PC-3 (cell line): ENCODE measurements at regions not wholly inside any gene's neighbourhood (a gene's known extent, or its start where the extent isn't known, plus 50 kb on each side); places are given as distances from the start of the nearest gene placed in this dataset.

Source experiments
- ATAC-seq: fragments of 200-7000 bp; cut with Tn5 transposase; 2 replicates; pipeline ENCODE4 v1.9.1; 2020; ENCODE audit warnings: mild to moderate bottlenecking, moderate library complexity
- BruUV-seq: library from RNA; stranded (reverse); fragments of 400-500 nt; replicated peaks from 2 replicates; lab custom pipeline; 2021; lab: Mats Ljungman, UMichigan
- CTCF ChIA-PET: fragments of 300-600 bp; sonication (Branson Sonifier 250); formaldehyde crosslinking; loops from one replicate; lab custom pipeline; 2022; ENCODE audit warnings: antibody characterized with exemption; lab: Charles Lee
- POLR2A ChIA-PET: fragments of 300-600 bp; sonication (Branson Sonifier 250); formaldehyde crosslinking; loops from one replicate; lab custom pipeline; 2022; ENCODE audit warnings: antibody characterized with exemption; ENCODE audit not compliant: unreplicated experiment; lab: Charles Lee
- DNase-seq: peaks from one replicate; pipeline ENCODE4 v3.0.0-alpha.2; 2015
- H2AFZ ChIP-seq: fragments of 300-600 bp; sonication (generic); 2 replicates; pipeline ENCODE4 v1.6.0; 2016; ENCODE audit warnings: antibody characterized with exemption, low read length
- H3F3A ChIP-seq: fragments of 300-600 bp; sonication (generic); one replicate; pipeline ENCODE4 v1.6.0; 2017; ENCODE audit warnings: antibody characterized with exemption, low read length, control low read depth, mild to moderate bottlenecking; ENCODE audit not compliant: unreplicated experiment
- H3K27ac ChIP-seq: fragments of 300-600 bp; sonication (generic); 2 replicates; pipeline ENCODE4 v1.5.1; 2016; ENCODE audit warnings: mild to moderate bottlenecking, low read length
- H3K27me3 ChIP-seq: fragments of 300-600 bp; sonication (generic); 2 replicates; pipeline ENCODE4 v1.6.1; 2016; ENCODE audit warnings: low read length, mixed read lengths
- H3K36me3 ChIP-seq: fragments of 300-600 bp; sonication (generic); 2 replicates; pipeline ENCODE4 v1.6.1; 2016; ENCODE audit warnings: low read depth, mixed run types, low read length, mixed read lengths
- H3K4me1 ChIP-seq: fragments of 300-600 bp; sonication (generic); 2 replicates; pipeline ENCODE4 v1.5.1; 2016; ENCODE audit warnings: low read length; ENCODE audit not compliant: insufficient read depth
- H3K4me2 ChIP-seq: fragments of 300-600 bp; sonication (generic); 2 replicates; pipeline ENCODE4 v1.6.0; 2016; ENCODE audit warnings: low read length
- H3K4me3 ChIP-seq: fragments of 300-600 bp; sonication (generic); 2 replicates; pipeline ENCODE4 v1.5.1; 2016; ENCODE audit warnings: mild to moderate bottlenecking, low read length, mixed read lengths
- H3K79me2 ChIP-seq: fragments of 300-600 bp; sonication (generic); 2 replicates; pipeline ENCODE4 v1.6.1; 2017; ENCODE audit warnings: low read length, mixed read lengths
- H3K9ac ChIP-seq: fragments of 300-600 bp; sonication (generic); 2 replicates; pipeline ENCODE4 v1.6.0; 2016; ENCODE audit warnings: mild to moderate bottlenecking, low read length
- H3K9me2 ChIP-seq: fragments of 300-600 bp; sonication (generic); replicated peaks from 2 replicates; pipeline ENCODE4 v1.6.1; 2016; ENCODE audit warnings: mixed run types, low read length, mixed read lengths
- H3K9me3 ChIP-seq: fragments of 300-600 bp; sonication (generic); 2 replicates; pipeline ENCODE4 v1.6.1; 2016; ENCODE audit warnings: low read length, mixed read lengths
- H4K20me1 ChIP-seq: fragments of 300-600 bp; sonication (generic); 2 replicates; pipeline ENCODE4 v1.6.1; 2016; ENCODE audit warnings: low read length, mixed read lengths
- EZH2 ChIP-seq: fragments of 300-600 bp; sonication (generic); IDR thresholded peaks from one replicate; pipeline ENCODE4 v1.6.1; 2017; ENCODE audit warnings: antibody characterized with exemption, mild to moderate bottlenecking, low read length; ENCODE audit not compliant: unreplicated experiment
- EZH2phosphoT487 ChIP-seq: fragments of 300-600 bp; sonication (generic); IDR thresholded peaks from 2 replicates; pipeline ENCODE4 v1.6.1; 2018; ENCODE audit warnings: mild to moderate bottlenecking, antibody characterized with exemption, low read length, borderline replicate concordance
- intact Hi-C: fragments of 100-400 bp; cut with micrococcal nuclease; formaldehyde crosslinking; loops from 2 replicates; pipeline ENCODE4 v1.9.0; 2023
- TF ChIP-seq, protein P1 (sequence below): fragments of 300-600 bp; sonication (generic); conservative IDR thresholded peaks from 2 replicates; pipeline ENCODE4 v1.5.1; 2017; ENCODE audit warnings: antibody characterized with exemption, low read depth, mild to moderate bottlenecking, low read length

GRCh38 chr5:165227515-165227914, 1722.1 kb downstream of the MAT2B start:
- Histone ChIP-seq H3K27ac (no peak overlapping the region), H3K4me1 (no peaks in the 10 kb centered on the region), H3K36me3 (no peaks in the 10 kb centered on the region), H3K4me2 (no peak overlapping the region), H3K9ac (no peak overlapping the region), H3K27me3 (no peaks in the 10 kb centered on the region), H3K79me2 (no peaks in the 10 kb centered on the region), H3K9me2 (no peaks in the 10 kb centered on the region), H4K20me1 (no peaks in the 10 kb centered on the region), H3K4me3 (no peak overlapping the region), H3F3A (no peaks in the 10 kb centered on the region), H3K9me3 (no peaks in the 10 kb centered on the region), H2AFZ (no peak overlapping the region)
- no peak for ATAC-seq
- no TSS peak for BruUV-seq
- intact Hi-C loops: loop anchor here (5.0 kb wide), 1 partner anchor 230 kb away; no protein-coding TSS in a partner anchor
- DNase-seq: no peak
- CTCF ChIA-PET: no interaction called here
- POLR2A ChIA-PET: no interaction called here
- TF ChIP-seq, protein P1, sequence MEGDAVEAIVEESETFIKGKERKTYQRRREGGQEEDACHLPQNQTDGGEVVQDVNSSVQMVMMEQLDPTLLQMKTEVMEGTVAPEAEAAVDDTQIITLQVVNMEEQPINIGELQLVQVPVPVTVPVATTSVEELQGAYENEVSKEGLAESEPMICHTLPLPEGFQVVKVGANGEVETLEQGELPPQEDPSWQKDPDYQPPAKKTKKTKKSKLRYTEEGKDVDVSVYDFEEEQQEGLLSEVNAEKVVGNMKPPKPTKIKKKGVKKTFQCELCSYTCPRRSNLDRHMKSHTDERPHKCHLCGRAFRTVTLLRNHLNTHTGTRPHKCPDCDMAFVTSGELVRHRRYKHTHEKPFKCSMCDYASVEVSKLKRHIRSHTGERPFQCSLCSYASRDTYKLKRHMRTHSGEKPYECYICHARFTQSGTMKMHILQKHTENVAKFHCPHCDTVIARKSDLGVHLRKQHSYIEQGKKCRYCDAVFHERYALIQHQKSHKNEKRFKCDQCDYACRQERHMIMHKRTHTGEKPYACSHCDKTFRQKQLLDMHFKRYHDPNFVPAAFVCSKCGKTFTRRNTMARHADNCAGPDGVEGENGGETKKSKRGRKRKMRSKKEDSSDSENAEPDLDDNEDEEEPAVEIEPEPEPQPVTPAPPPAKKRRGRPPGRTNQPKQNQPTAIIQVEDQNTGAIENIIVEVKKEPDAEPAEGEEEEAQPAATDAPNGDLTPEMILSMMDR: no peak
- no peak for TF ChIP-seq EZH2
- TF ChIP-seq EZH2phosphoT487: no peak

- BruUV-seq: no TSS peak
- Histone ChIP-seq H3K9me2 (no peaks in the 10 kb centered on the region), H3K9me3 (no peaks in the 10 kb centered on the region), H3K27ac (no peak overlapping the region), H3K4me2 (no peak overlapping the region), H3K27me3 (no peaks in the 10 kb centered on the region), H3K4me1 (no peaks in the 10 kb centered on the region), H3K79me2 (no peaks in the 10 kb centered on the region), H2AFZ (no peak overlapping the region), H3K36me3 (no peaks in the 10 kb centered on the region), H3F3A (no peaks in the 10 kb centered on the region), H4K20me1 (no peaks in the 10 kb centered on the region), H3K4me3 (no peak overlapping the region), H3K9ac (no peak overlapping the region)
- ChIA-PET POLR2A (no interaction called here), CTCF (no interaction called here)
- TF ChIP-seq EZH2 (no peak), EZH2phosphoT487 (no peak)
- TF ChIP-seq, protein P1: no peak
- ATAC-seq (no peak), DNase-seq (no peak)
- intact Hi-C loops: loop anchor here (5.0 kb wide), 1 partner anchor 229 kb away; no protein-coding TSS in a partner anchor
Measured at GRCh38 chr5:165228184-165228583, 1722.8 kb downstream of the MAT2B start.

DNA sequence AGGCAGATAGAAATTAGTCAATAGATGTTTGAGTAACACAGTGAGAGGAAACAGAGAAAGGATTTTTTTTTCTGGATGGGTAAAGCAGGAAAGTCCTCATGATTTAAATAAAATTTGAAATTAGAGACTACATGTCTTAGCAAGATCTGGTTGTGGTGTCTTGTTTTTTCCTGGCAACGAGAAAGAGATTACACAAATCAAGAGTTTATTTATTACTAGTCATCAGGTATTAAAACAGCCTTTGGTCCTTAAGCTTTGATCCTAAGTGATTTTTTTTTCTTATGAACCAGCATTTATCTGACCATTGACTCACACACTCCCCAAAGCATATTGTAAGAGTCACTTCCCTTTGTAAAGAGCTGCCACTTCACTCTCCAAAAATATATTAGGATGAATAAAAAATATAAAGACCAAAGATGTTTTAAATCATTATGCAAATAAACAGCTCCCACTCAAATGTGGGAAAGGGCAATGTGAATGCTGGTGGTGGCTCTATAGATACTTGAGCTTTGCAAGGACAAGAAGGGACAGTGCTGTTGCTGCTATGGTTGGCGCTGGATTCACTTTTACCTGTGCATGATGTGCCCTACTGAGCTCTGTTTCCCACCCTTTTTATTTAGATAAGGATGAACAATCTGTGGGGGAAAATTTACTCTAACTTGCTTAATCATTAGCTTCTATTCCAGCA, 1726.5 kb downstream of the MAT2B start:
- intact Hi-C loops: loop anchor here (5.0 kb wide), 1 partner anchor 385 kb away; no protein-coding TSS in a partner anchor
- Histone ChIP-seq H3K79me2 (no peaks in the 10 kb centered on the region), H3K36me3 (no peaks in the 10 kb centered on the region), H3K4me2 (no peak overlapping the region), H3K9me2 (no peaks in the 10 kb centered on the region), H3K4me3 (no peak overlapping the region), H4K20me1 (no peaks in the 10 kb centered on the region), H3K9ac (no peak overlapping the region), H2AFZ (no peak overlapping the region), H3F3A (no peaks in the 10 kb centered on the region), H3K27ac (peak overlapping the region; percentile 11; the same call in 1 of the 2 replicates), H3K4me1 (no peaks in the 10 kb centered on the region), H3K27me3 (no peaks in the 10 kb centered on the region), H3K9me3 (no peaks in the 10 kb centered on the region)
- no TSS peak for BruUV-seq
- POLR2A ChIA-PET: interaction anchor here (0.6 kb wide), 1 partner anchor 108 kb away, joined by 7 read pairs; no protein-coding TSS in a partner anchor
- peak; percentile 50 for ATAC-seq
- TF ChIP-seq EZH2 (no peak), EZH2phosphoT487 (no peak)
- TF ChIP-seq, protein P1: no peak
- CTCF ChIA-PET: no interaction called here
- peak; percentile 13 for DNase-seq
